Iris pigment epithelial cell (primary cell): ENCODE measurements at regions not wholly inside any gene's neighbourhood (a gene's known extent, or its start where the extent isn't known, plus 50 kb on each side); places are given as distances from the start of the nearest gene placed in this dataset.
"Not testable (repeated sequence)": the region's sequence is repeated elsewhere in the genome, so short reads cannot be mapped to it uniquely, and the experiment has no call there.

Experiments used
- DNase-seq: peaks from one replicate; pipeline ENCODE4 v3.0.0-alpha.2; 2011; ENCODE audit warnings: low read depth

- no peak for DNase-seq
Measured at GRCh38 chr13:78084401-78084800, 165.8 kb upstream of the EDNRB start.

- DNase-seq: no peak
Measured at GRCh38 chr13:78078168-78078567, 159.5 kb upstream of the EDNRB start.

GRCh38 chr13:78067290-78067689, 148.7 kb upstream of the EDNRB start:
- no peak for DNase-seq

- no peak for DNase-seq
Measured at GRCh38 chr13:78065141-78065540, 146.5 kb upstream of the EDNRB start.

- DNase-seq: no peak
Measured at GRCh38 chr13:78061806-78062205, 143.2 kb upstream of the EDNRB start.

- DNase-seq: no peak
Measured at GRCh38 chr13:78060966-78061365, 142.3 kb upstream of the EDNRB start.

GRCh38 chr13:78056865-78057264, 138.2 kb upstream of the EDNRB start:
- not testable (repeated sequence) for DNase-seq

GRCh38 chr13:78054157-78054556, 135.5 kb upstream of the EDNRB start:
- no peak for DNase-seq

GRCh38 chr13:78047151-78047550, 128.5 kb upstream of the EDNRB start:
- no peak for DNase-seq

- no peak for DNase-seq
Measured at GRCh38 chr13:78046331-78046730, 127.7 kb upstream of the EDNRB start.

GRCh38 chr13:78045916-78046315, 127.3 kb upstream of the EDNRB start:
- DNase-seq: no peak

- DNase-seq: not testable (repeated sequence)
Measured at GRCh38 chr13:78041366-78041765, 122.7 kb upstream of the EDNRB start.

- no peak for DNase-seq
Measured at GRCh38 chr13:78040205-78040830, 121.7 kb upstream of the EDNRB start.

GRCh38 chr13:78036841-78037240, 118.2 kb upstream of the EDNRB start:
- DNase-seq: no peak

GRCh38 chr13:78035500-78035899, 116.9 kb upstream of the EDNRB start:
- DNase-seq: no peak

- DNase-seq: no peak
Measured at GRCh38 chr13:78033509-78033908, 114.9 kb upstream of the EDNRB start.

GRCh38 chr13:78032132-78032531, 113.5 kb upstream of the EDNRB start:
- DNase-seq: no peak

- DNase-seq: no peak
Measured at GRCh38 chr13:78030341-78030896, 111.8 kb upstream of the EDNRB start.

GRCh38 chr13:78029901-78030300, 111.3 kb upstream of the EDNRB start:
- no peak for DNase-seq

- DNase-seq: no peak
Measured at GRCh38 chr13:78028960-78029359, 110.3 kb upstream of the EDNRB start.

GRCh38 chr13:78024996-78025395, 106.4 kb upstream of the EDNRB start:
- peak; percentile 5 for DNase-seq

- DNase-seq: peak; percentile 68
Measured at GRCh38 chr13:78022164-78022877, 103.7 kb upstream of the EDNRB start.

- no peak for DNase-seq
Measured at GRCh38 chr13:78020861-78021260, 102.2 kb upstream of the EDNRB start.

GRCh38 chr13:78015782-78016181, 97.2 kb upstream of the EDNRB start:
- DNase-seq: no peak
